ENCODE measurements at regions not wholly inside any gene's neighbourhood (a gene's known extent, or its start where the extent isn't known, plus 50 kb on each side); places are given as distances from the start of the nearest gene placed in this dataset.

- Mint-ChIP-seq H3K27me3 (ENCODE audit: low read depth) (no peaks in the 10 kb centered on the region), H3K36me3 (ENCODE audit: low read depth) (no peaks in the 10 kb centered on the region), H3K4me3 (no peak overlapping the region), H3K4me1 (ENCODE audit: low read depth) (no peaks in the 10 kb centered on the region), H3K9me3 (ENCODE audit: insufficient read depth) (peaks cover 5% of the 10 kb centered on the region), H3K27ac (no peak overlapping the region)
- ChIA-PET POLR2A (no interaction called here), CTCF (interaction anchor here (0.7 kb wide), 1 partner anchor 26 kb away, joined by 3 read pairs; no protein-coding TSS in a partner anchor)
- DNase-seq (no peak), ATAC-seq (no peak)
Observed at GRCh38 chr20:54860716-54861115, 385.3 kb downstream of the DOK5 start.

GRCh38 chr20:54856202-54856601, 380.8 kb downstream of the DOK5 start:
- Mint-ChIP-seq H3K4me1 (ENCODE audit: low read depth) (no peaks in the 10 kb centered on the region), H3K27ac (no peak overlapping the region), H3K36me3 (ENCODE audit: low read depth) (no peaks in the 10 kb centered on the region), H3K27me3 (ENCODE audit: low read depth) (no peaks in the 10 kb centered on the region), H3K9me3 (ENCODE audit: insufficient read depth) (peaks cover 5% of the 10 kb centered on the region), H3K4me3 (no peak overlapping the region)
- ChIA-PET CTCF (no interaction called here), POLR2A (no interaction called here)
- no peak for ATAC-seq
- no peak for DNase-seq

- no peak for ATAC-seq
- no peak overlapping the region for H3K27ac Mint-ChIP-seq
- H3K27me3 Mint-ChIP-seq (ENCODE audit: low read depth) = no peaks in the 10 kb centered on the region
- H3K36me3 Mint-ChIP-seq (ENCODE audit: low read depth) = no peaks in the 10 kb centered on the region
- ChIA-PET CTCF (no interaction called here), POLR2A (no interaction called here)
- H3K4me1 Mint-ChIP-seq (ENCODE audit: low read depth) = no peaks in the 10 kb centered on the region
- H3K4me3 Mint-ChIP-seq = no peak overlapping the region
- DNase-seq = no peak
- no peaks in the 10 kb centered on the region for H3K9me3 Mint-ChIP-seq (ENCODE audit: insufficient read depth)
Observed at GRCh38 chr20:54849741-54850140, 374.3 kb downstream of the DOK5 start.

DNA sequence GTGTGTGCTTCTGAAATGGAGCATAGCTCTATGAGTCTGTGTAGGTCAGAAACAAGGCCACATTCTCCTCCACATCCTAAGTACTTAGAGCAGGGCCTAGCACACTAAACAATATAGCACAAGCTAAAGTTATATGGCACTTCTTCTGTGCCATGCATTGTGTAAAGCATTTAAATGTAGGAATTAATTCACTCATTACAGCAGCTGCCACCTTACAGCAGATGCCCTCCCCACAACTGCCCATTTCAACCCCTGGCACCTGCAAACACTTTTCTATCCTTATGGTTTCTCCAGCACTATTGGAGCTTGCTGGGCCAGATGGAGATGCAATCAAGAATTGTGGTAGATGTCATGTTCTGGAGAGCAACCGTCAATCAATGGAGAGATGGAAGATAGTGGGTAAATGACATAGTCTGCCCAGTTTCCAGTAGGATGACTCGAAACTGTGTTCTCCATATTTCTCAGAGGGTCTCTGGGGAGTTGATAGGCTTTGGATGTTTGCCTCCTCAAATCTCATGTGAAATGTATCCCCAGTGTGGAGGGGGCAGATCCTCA, 373.7 kb downstream of the DOK5 start:
- CTCF ChIA-PET = no interaction called here
- Mint-ChIP-seq H3K4me1 (ENCODE audit: low read depth) (no peaks in the 10 kb centered on the region), H3K27ac (no peak overlapping the region), H3K4me3 (no peak overlapping the region), H3K36me3 (ENCODE audit: low read depth) (no peaks in the 10 kb centered on the region), H3K9me3 (ENCODE audit: insufficient read depth) (no peaks in the 10 kb centered on the region), H3K27me3 (ENCODE audit: low read depth) (no peaks in the 10 kb centered on the region)
- DNase-seq (no peak), ATAC-seq (no peak)
- POLR2A ChIA-PET = no interaction called here

GRCh38 chr20:54848262-54848661, 372.9 kb downstream of the DOK5 start:
- Mint-ChIP-seq H3K27me3 (ENCODE audit: low read depth) (no peaks in the 10 kb centered on the region), H3K36me3 (ENCODE audit: low read depth) (no peaks in the 10 kb centered on the region), H3K4me1 (ENCODE audit: low read depth) (no peaks in the 10 kb centered on the region), H3K27ac (no peak overlapping the region), H3K4me3 (no peak overlapping the region), H3K9me3 (ENCODE audit: insufficient read depth) (no peaks in the 10 kb centered on the region)
- CTCF ChIA-PET = no interaction called here
- no peak for DNase-seq
- POLR2A ChIA-PET = no interaction called here
- no peak for ATAC-seq

- no peaks in the 10 kb centered on the region for H3K27me3 Mint-ChIP-seq (ENCODE audit: low read depth)
- ChIA-PET CTCF (no interaction called here), POLR2A (no interaction called here)
- H3K9me3 Mint-ChIP-seq (ENCODE audit: insufficient read depth) = no peaks in the 10 kb centered on the region
- no peaks in the 10 kb centered on the region for H3K4me1 Mint-ChIP-seq (ENCODE audit: low read depth)
- H3K27ac Mint-ChIP-seq = no peak overlapping the region
- ATAC-seq (no peak), DNase-seq (no peak)
- H3K4me3 Mint-ChIP-seq = no peak overlapping the region
- H3K36me3 Mint-ChIP-seq (ENCODE audit: low read depth) = no peaks in the 10 kb centered on the region
Observed at GRCh38 chr20:54846948-54847347, 371.6 kb downstream of the DOK5 start.

GRCh38 chr20:54844346-54844745, 369.0 kb downstream of the DOK5 start:
- no peak overlapping the region for H3K4me3 Mint-ChIP-seq
- ATAC-seq (no peak), DNase-seq (no peak)
- H3K4me1 Mint-ChIP-seq (ENCODE audit: low read depth) = no peaks in the 10 kb centered on the region
- H3K27me3 Mint-ChIP-seq (ENCODE audit: low read depth) = no peaks in the 10 kb centered on the region
- ChIA-PET CTCF (no interaction called here), POLR2A (no interaction called here)
- H3K9me3 Mint-ChIP-seq (ENCODE audit: insufficient read depth) = no peaks in the 10 kb centered on the region
- no peak overlapping the region for H3K27ac Mint-ChIP-seq
- H3K36me3 Mint-ChIP-seq (ENCODE audit: low read depth) = no peaks in the 10 kb centered on the region

DNA sequence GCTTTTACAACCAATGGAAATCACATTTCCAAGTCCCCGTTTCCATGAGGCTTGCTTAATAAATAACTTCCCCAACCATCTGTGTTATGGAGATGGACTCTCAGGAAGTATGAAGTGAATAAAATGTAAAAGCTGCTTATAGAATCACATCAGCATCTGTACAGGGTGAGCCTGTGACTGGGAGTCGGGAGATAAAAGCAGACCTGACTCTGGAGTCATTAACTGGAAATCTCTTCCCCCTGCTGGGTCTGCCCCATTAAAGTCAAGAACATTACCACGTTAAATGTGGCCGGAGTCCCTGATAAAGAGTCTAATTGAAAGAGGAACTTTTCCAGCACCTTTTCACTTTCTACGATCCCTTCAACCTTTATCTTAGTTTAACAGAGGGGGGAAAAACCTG, 368.5 kb downstream of the DOK5 start:
- H3K27me3 Mint-ChIP-seq (ENCODE audit: low read depth) = no peaks in the 10 kb centered on the region
- H3K36me3 Mint-ChIP-seq (ENCODE audit: low read depth) = no peaks in the 10 kb centered on the region
- H3K4me3 Mint-ChIP-seq = no peak overlapping the region
- DNase-seq = no peak
- ChIA-PET CTCF (no interaction called here), POLR2A (no interaction called here)
- H3K27ac Mint-ChIP-seq = no peak overlapping the region
- no peak for ATAC-seq
- no peaks in the 10 kb centered on the region for H3K9me3 Mint-ChIP-seq (ENCODE audit: insufficient read depth)
- no peaks in the 10 kb centered on the region for H3K4me1 Mint-ChIP-seq (ENCODE audit: low read depth)

DNA sequence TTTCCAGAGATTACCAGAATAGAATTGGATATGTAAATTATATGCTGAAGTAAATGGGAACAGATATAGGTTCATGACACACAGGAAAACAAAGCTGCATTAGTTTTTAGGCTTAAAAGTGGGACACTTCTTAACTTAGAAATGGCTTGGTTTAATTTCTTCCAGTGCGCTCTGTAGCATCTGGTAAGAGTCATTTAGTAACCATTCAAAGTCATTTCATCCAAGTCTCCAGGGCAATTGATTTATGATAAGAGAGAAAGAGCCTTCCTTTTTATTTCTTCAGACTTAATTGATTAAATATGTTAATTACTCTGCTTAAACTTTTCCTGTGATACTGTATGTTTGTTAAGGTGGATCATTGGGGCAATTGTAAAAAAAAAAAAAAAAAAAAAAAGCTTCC, 368.0 kb downstream of the DOK5 start:
- Mint-ChIP-seq H3K4me3 (no peak overlapping the region), H3K4me1 (ENCODE audit: low read depth) (no peaks in the 10 kb centered on the region), H3K27ac (no peak overlapping the region), H3K36me3 (ENCODE audit: low read depth) (no peaks in the 10 kb centered on the region), H3K27me3 (ENCODE audit: low read depth) (no peaks in the 10 kb centered on the region), H3K9me3 (ENCODE audit: insufficient read depth) (no peaks in the 10 kb centered on the region)
- CTCF ChIA-PET = no interaction called here
- DNase-seq (no peak), ATAC-seq (no peak)
- POLR2A ChIA-PET = no interaction called here

DNA sequence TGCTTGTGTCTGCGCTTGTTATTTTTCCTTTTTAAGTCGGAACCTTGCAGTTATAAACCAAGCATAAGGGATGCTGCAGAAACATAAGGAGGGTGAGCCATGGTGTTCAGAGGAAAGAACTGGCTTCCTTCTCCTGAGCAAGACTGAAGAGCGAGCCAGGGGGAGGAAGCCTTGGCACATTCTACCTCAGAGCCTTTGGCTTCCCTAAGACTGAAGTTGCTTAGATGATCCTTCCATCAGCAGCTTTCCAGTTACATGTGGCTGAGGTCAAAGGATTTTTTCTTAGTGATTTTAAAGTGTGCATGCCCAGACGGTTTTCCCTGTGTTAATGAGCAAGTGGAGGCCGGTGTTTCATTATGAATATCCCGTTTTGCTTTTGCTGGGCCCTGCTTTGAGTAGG, 363.8 kb downstream of the DOK5 start:
- H3K36me3 Mint-ChIP-seq (ENCODE audit: low read depth) = no peaks in the 10 kb centered on the region
- CTCF ChIA-PET = no interaction called here
- DNase-seq = no peak
- no peak overlapping the region for H3K4me3 Mint-ChIP-seq
- H3K27me3 Mint-ChIP-seq (ENCODE audit: low read depth) = no peaks in the 10 kb centered on the region
- ATAC-seq = no peak
- H3K9me3 Mint-ChIP-seq (ENCODE audit: insufficient read depth) = no peaks in the 10 kb centered on the region
- no peaks in the 10 kb centered on the region for H3K4me1 Mint-ChIP-seq (ENCODE audit: low read depth)
- no peak overlapping the region for H3K27ac Mint-ChIP-seq
- POLR2A ChIA-PET = no interaction called here

DNA sequence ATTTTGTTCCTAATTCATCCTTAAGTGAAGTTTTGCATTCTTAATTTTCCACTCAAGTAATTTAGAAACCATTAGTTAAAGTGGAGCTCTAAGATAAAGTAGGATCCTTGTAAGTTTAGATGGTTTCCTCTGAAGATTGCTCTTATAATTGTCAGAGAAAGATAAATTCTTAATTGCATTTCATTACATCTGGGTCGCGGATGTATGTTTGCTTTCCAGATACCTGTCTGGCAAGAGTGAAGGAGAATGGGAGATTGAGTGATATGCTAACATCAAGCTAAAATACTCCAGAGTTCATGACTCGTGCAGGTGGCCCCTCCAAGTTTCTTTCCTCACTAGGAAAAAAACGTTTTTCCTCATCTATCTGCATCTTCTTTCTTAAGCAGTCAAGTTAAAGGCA, 361.8 kb downstream of the DOK5 start:
- H3K27me3 Mint-ChIP-seq (ENCODE audit: low read depth) = no peaks in the 10 kb centered on the region
- no peak overlapping the region for H3K27ac Mint-ChIP-seq
- POLR2A ChIA-PET = no interaction called here
- CTCF ChIA-PET = no interaction called here
- H3K4me1 Mint-ChIP-seq (ENCODE audit: low read depth) = no peaks in the 10 kb centered on the region
- H3K36me3 Mint-ChIP-seq (ENCODE audit: low read depth) = no peaks in the 10 kb centered on the region
- no peak overlapping the region for H3K4me3 Mint-ChIP-seq
- no peaks in the 10 kb centered on the region for H3K9me3 Mint-ChIP-seq (ENCODE audit: insufficient read depth)
- DNase-seq = no peak
- ATAC-seq = no peak

- CTCF ChIA-PET = no interaction called here
- no peak for ATAC-seq
- POLR2A ChIA-PET = no interaction called here
Observed at GRCh38 chr20:54822386-54822785, 347.0 kb downstream of the DOK5 start.

DNA sequence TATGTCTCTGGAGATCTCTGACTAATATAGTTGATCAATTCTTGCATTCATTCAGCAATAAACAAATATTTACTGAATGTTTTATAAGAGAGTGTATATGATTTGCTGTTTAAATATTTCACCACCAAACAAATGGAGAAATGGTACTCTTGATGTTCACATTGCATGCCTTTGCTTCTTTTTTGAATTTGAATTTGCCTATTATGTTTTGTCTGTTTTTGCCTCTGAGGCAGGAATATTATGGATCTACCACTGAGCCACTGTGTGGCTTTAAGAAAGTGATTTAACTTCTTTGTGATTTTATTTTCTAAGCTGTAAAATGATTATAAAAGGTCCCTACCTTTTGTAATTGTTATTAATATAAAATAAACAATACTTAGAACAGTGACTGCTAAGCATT, 345.0 kb downstream of the DOK5 start:
- CTCF ChIA-PET = no interaction called here
- Mint-ChIP-seq H3K4me1 (ENCODE audit: low read depth) (no peaks in the 10 kb centered on the region), H3K9me3 (ENCODE audit: insufficient read depth) (no peaks in the 10 kb centered on the region), H3K36me3 (ENCODE audit: low read depth) (no peaks in the 10 kb centered on the region), H3K4me3 (no peak overlapping the region), H3K27me3 (ENCODE audit: low read depth) (no peaks in the 10 kb centered on the region), H3K27ac (no peak overlapping the region)
- DNase-seq (no peak), ATAC-seq (no peak)
- POLR2A ChIA-PET = no interaction called here

More at GRCh38 chr20:54822386-54822785, 347.0 kb downstream of the DOK5 start:
- no peak overlapping the region for H3K4me3 Mint-ChIP-seq
- no peaks in the 10 kb centered on the region for H3K36me3 Mint-ChIP-seq (ENCODE audit: low read depth)
- H3K4me1 Mint-ChIP-seq (ENCODE audit: low read depth) = no peaks in the 10 kb centered on the region
- no peak for DNase-seq
- no peak overlapping the region for H3K27ac Mint-ChIP-seq
- no peaks in the 10 kb centered on the region for H3K9me3 Mint-ChIP-seq (ENCODE audit: insufficient read depth)
- H3K27me3 Mint-ChIP-seq (ENCODE audit: low read depth) = no peaks in the 10 kb centered on the region

Data from activated CD8-positive, alpha-beta T cell treated with anti-CD3 and anti-CD28 coated beads, Interleukin-2, amount 10 ng/mL, durations not matched to agents 7 days and 5 days (primary cell).